NCI-H1092 (cell line): ENCODE measurements at regions not wholly inside any gene's neighbourhood (a gene's known extent, or its start where the extent isn't known, plus 50 kb on each side); places are given as distances from the start of the nearest gene placed in this dataset.

Source experiments
- DNase-seq: peaks from one replicate; lab custom pipeline; 2025; lab: John Stamatoyannopoulos, UW

- no peak for DNase-seq
Observed at GRCh38 chrX:109928596-109929335, 74.1 kb upstream of the TMEM164 start.

DNA sequence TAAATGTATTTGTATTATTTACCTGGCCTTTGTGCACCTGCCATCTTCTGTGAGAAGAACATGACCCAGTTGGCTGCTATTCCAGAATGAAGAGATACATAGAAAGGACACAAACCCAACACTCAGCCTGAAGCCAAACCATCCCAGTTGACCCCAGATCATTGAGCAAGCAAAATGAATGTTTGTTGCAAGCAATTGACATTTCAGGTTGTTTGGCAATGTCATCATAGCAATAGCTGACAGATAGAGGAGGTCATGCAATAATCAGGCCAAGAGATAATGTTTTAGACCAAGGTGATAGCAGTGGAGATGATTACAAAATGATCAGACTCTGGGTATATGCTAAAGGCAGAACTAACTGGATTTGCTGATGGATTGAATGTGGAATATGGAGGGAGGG is 71.2 kb upstream of the TMEM164 start:
- DNase-seq: no peak

DNA sequence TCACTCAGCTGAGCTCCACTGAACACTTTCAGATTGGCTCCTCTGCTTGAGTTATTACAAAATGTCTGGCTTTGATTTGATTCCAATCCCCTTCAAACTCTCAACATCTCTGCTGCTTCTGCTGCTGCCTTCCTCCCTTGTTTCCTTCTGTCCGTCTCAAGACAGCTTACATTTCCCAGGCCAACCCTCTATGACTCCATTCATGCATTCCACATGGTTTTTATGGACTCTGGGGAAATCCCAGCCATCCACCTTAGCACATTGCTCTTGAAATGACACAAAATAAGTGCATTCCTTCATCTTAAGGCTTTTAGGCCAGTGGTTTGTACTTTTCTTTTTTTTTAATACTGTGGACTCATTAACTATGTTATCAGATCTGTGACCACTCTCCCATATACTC is 68.5 kb upstream of the TMEM164 start:
- no peak for DNase-seq

GRCh38 chrX:109934935-109935334 is 68.0 kb upstream of the TMEM164 start:
- no peak for DNase-seq

DNA sequence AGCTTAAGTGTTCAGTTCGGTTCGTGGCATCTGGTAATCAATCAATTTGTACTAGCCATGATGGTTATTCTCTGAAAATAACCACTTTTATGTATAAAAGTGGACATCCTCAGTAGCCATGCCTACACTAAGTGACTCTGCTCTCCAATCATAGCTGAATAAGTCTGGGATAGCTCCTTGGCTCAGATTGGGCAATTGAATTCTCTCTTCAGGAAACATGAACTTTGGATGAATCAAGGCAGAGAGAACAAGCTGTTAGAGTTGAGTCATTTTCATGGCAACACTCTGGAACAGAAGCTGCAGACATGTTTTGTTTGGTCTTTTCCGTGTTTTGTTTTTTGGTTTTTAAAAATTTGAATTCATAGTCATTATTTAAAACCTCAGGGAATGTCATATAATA is 66.8 kb upstream of the TMEM164 start:
- DNase-seq: no peak

- no peak for DNase-seq
Observed at GRCh38 chrX:109936598-109936997, 66.3 kb upstream of the TMEM164 start.

DNA sequence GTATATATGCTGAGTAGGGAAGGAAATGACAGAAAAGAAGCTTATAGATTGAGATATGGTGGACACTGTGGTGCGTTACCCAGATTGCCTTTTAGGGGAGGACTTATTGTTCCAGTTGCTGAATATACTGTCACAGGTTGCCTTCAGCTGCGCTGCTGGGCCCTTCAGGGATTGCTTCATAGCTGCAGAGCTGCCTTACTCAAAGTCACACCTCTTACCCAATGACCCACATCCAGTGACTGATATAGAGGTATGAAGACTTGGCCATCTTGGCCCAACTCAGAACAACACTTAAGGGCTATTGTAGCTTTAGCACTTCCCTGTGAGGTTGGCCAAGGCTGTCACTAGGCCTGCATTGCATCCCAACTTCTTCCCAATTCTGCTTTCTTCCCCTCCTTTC is 63.4 kb upstream of the TMEM164 start:
- DNase-seq: no peak

DNA sequence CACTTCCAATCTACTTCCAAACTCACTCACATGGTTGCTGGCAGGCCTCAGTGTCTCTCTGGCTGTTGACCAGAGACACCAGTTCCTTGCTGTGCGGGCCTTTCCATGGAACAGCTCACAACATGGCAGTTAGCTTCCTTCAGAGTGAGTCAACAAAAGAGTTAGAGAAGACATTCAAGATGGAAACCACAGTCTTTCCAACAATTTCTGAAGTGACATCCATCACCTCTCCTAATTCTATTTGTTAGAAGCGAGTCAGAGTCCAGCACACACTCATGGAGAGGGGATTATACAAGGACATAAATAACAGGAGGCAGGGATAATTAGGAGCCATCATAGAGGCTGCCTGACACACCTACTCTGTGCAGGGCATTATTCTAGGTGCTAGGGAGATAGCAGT is 62.5 kb upstream of the TMEM164 start:
- DNase-seq: no peak

- no peak for DNase-seq
Observed at GRCh38 chrX:109943092-109943739, 59.7 kb upstream of the TMEM164 start.

- DNase-seq: no peak
Observed at GRCh38 chrX:109943740-109944092, 59.2 kb upstream of the TMEM164 start.

DNA sequence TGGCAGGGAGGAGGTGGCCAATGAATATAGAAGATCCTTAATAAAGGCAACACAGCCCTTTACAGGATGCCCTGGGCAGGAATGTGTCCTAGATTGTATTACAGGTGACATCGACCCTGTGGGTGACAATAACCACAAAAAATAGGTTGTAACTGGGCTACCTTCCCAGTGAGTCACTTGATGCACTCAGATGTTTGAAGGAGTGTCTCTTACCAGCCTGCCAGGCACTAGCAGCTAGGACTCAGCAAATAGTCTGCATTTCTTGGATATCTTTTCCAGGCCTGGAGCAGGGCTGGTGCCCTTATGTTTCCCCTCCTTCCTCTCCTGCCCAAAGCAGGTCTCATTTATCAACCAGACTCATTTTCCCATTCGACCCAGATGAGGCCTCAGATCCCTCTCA is 50.9 kb upstream of the TMEM164 start:
- no peak for DNase-seq

- no peak for DNase-seq
Observed at GRCh38 chrX:109952985-109953905, 49.7 kb upstream of the TMEM164 start.
